ENCODE measurements at regions not wholly inside any gene's neighbourhood (a gene's known extent, or its start where the extent isn't known, plus 50 kb on each side); places are given as distances from the start of the nearest gene placed in this dataset.

- H3K27me3 ChIP-seq (ENCODE audit: control insufficient read depth in 4 of 4, insufficient read depth in 4 of 4, low read length in 3 of 4) = no peaks in the 10 kb centered on the region
- TF ChIP-seq, protein P1, sequence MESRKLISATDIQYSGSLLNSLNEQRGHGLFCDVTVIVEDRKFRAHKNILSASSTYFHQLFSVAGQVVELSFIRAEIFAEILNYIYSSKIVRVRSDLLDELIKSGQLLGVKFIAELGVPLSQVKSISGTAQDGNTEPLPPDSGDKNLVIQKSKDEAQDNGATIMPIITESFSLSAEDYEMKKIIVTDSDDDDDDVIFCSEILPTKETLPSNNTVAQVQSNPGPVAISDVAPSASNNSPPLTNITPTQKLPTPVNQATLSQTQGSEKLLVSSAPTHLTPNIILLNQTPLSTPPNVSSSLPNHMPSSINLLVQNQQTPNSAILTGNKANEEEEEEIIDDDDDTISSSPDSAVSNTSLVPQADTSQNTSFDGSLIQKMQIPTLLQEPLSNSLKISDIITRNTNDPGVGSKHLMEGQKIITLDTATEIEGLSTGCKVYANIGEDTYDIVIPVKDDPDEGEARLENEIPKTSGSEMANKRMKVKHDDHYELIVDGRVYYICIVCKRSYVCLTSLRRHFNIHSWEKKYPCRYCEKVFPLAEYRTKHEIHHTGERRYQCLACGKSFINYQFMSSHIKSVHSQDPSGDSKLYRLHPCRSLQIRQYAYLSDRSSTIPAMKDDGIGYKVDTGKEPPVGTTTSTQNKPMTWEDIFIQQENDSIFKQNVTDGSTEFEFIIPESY (IDR thresholded peaks at IDR 0.05) = no peak
- TF ChIP-seq RXRA (IDR thresholded peaks at IDR 0.05) = no peak
- H3K36me3 ChIP-seq (ENCODE audit: control insufficient read depth in 4 of 4, insufficient read depth in 3 of 4, low read depth in 1 of 4, low read length in 3 of 4) = no peaks in the 10 kb centered on the region
- WGBS = 96% methylated on average over 3 of the region's 3 CpGs
- no peak overlapping the region for H3K27ac ChIP-seq (ENCODE audit: low read depth in 1 of 2, low read length in 2 of 2)
- DNase-seq (ENCODE audit: low spot score) = no peak
- H3K4me1 ChIP-seq (ENCODE audit: control insufficient read depth in 4 of 4, insufficient read depth in 4 of 4, low read length in 3 of 4) = no peaks in the 10 kb centered on the region
- no peak overlapping the region for H3K9ac ChIP-seq (ENCODE audit: low read depth in 1 of 2, low read length in 2 of 2)
- no peak overlapping the region for H3K4me3 ChIP-seq (ENCODE audit: low read depth in 1 of 3, low read length in 3 of 3)
- no peaks in the 10 kb centered on the region for H3K9me3 ChIP-seq (ENCODE audit: control insufficient read depth in 4 of 4, low read length in 3 of 4)
Observed at GRCh38 chr12:91655966-91656365, 473.3 kb upstream of the DCN start.

DNA sequence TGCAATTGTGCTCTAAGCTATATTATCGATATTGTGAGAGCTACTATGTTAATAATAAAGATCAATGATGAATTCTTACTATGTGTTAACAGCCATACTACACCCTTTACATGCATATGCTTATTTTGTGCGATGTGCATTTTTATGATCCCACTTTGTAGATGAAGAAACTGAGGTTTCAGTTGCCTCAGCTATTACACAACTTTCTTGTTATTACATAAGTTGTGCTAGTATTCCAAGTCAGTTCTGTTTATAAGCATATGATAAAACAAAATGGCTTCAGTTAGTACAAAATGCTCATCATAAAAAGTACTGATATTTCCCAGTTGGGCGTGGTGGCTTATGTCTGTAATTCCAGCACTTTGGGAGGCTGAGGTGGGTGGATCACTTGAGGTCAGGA is 471.5 kb upstream of the DCN start:
- Histone ChIP-seq H3K4me3 (ENCODE audit: low read depth in 1 of 3, low read length in 3 of 3) (no peak overlapping the region), H3K36me3 (ENCODE audit: control insufficient read depth in 4 of 4, insufficient read depth in 3 of 4, low read depth in 1 of 4, low read length in 3 of 4) (no peaks in the 10 kb centered on the region), H3K4me1 (ENCODE audit: control insufficient read depth in 4 of 4, insufficient read depth in 4 of 4, low read length in 3 of 4) (no peaks in the 10 kb centered on the region), H3K9me3 (ENCODE audit: control insufficient read depth in 4 of 4, low read length in 3 of 4) (no peaks in the 10 kb centered on the region), H3K27ac (ENCODE audit: low read depth in 1 of 2, low read length in 2 of 2) (no peak overlapping the region), H3K27me3 (ENCODE audit: control insufficient read depth in 4 of 4, insufficient read depth in 4 of 4, low read length in 3 of 4) (no peaks in the 10 kb centered on the region), H3K9ac (ENCODE audit: low read depth in 1 of 2, low read length in 2 of 2) (no peak overlapping the region)
- no peak for DNase-seq (ENCODE audit: low spot score)
- WGBS = 94% methylated on average over 3 of the region's 3 CpGs
- TF ChIP-seq EGR1 (IDR thresholded peaks at IDR 0.05; ENCODE audit: low read depth in 2 of 2) (no peak), FOXA2 (IDR thresholded peaks at IDR 0.05) (no peak), YY1 (IDR thresholded peaks at IDR 0.05) (no peak), TAF1 (conservative IDR thresholded peaks at IDR 0.05) (no peak), JUND (IDR thresholded peaks at IDR 0.05) (no peak), MAX (IDR thresholded peaks at IDR 0.05) (no peak), RXRA (IDR thresholded peaks at IDR 0.05) (no peak), NR2F2 (IDR thresholded peaks at IDR 0.05) (no peak), GABPA (IDR thresholded peaks at IDR 0.05 in 1 of 2, conservative IDR thresholded peaks at IDR 0.05 in 1 of 2) (no peak), REST (IDR thresholded peaks at IDR 0.05) (no peak), CTCF (IDR thresholded peaks at IDR 0.05; ENCODE audit: low read depth, low read length, missing input control) (no peak), HNF4G (IDR thresholded peaks at IDR 0.05) (no peak), FOXA1 (IDR thresholded peaks at IDR 0.05) (no peak), SP1 (IDR thresholded peaks at IDR 0.05) (no peak), RAD21 (IDR thresholded peaks at IDR 0.05) (no peak), HNF4A (conservative IDR thresholded peaks at IDR 0.05) (no peak)
- TF ChIP-seq, protein P2, sequence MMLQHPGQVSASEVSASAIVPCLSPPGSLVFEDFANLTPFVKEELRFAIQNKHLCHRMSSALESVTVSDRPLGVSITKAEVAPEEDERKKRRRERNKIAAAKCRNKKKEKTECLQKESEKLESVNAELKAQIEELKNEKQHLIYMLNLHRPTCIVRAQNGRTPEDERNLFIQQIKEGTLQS (IDR thresholded peaks at IDR 0.05) = no peak
- TF ChIP-seq, protein P1 (IDR thresholded peaks at IDR 0.05) = no peak

Measured in liver (tissue), 8 donors.